ENCODE measurements at regions not wholly inside any gene's neighbourhood (a gene's known extent, or its start where the extent isn't known, plus 50 kb on each side); places are given as distances from the start of the nearest gene placed in this dataset.

DNA sequence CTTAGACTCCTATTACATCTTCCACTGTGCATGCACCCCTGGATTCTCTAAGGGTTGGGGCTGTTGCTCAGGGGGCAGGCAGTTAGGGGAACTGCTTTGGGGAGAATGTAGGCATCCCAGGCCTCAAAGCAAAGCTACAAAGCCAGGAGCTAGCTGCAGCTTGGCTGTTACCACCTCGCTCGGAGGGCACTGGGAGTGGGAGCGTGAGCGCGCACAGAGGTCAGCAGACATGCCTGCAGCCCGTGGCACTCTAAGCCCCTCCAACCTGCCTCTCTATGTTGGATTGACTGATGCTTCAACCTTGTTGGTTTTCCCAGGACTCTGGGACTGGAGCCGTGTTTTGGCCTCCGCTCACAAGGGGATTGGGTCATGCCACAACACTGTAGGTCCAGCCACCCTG, 69.8 kb downstream of the CPN2 start:
- Histone ChIP-seq H3K56ac (ENCODE audit: insufficient read length, low read depth, low read length) (no peak overlapping the region), H3T11ph (ENCODE audit: low read length) (no peak overlapping the region), H4K20me1 (ENCODE audit: control insufficient read depth, insufficient read depth, insufficient read length) (no peaks in the 10 kb centered on the region), H4K8ac (replicated peaks; ENCODE audit: insufficient read length, low read depth, low read length) (no peak overlapping the region), H3K23me2 (ENCODE audit: insufficient read length, low read depth, low read length, poor library complexity, severe bottlenecking) (no peaks in the 10 kb centered on the region), H3K27ac (ENCODE audit: insufficient read length, low read depth, low read length) (no peak overlapping the region), H4K91ac (ENCODE audit: insufficient read length, low read depth, low read length) (no peak overlapping the region), H2BK15ac (ENCODE audit: low read depth, low read length) (no peak overlapping the region), H2BK5ac (ENCODE audit: insufficient read length, low read length) (no peak overlapping the region), H3K9me3 (ENCODE audit: control insufficient read depth, low read depth, low read length) (no peaks in the 10 kb centered on the region), H3K18ac (ENCODE audit: insufficient read length, low read depth, low read length) (no peak overlapping the region), H2AFZ (ENCODE audit: low read length) (no peak overlapping the region), H3K4me1 (ENCODE audit: insufficient read depth, low read length) (peaks cover 1% of the 10 kb centered on the region; the same call in 1 of the 2 replicates), H3K79me2 (ENCODE audit: insufficient read depth, low read length) (no peaks in the 10 kb centered on the region), H3K4me2 (ENCODE audit: insufficient read depth, insufficient read length, low read length) (no peak overlapping the region), H3K4ac (ENCODE audit: low read depth, low read length) (no peak overlapping the region), H3K27me3 (ENCODE audit: insufficient read depth, low read length) (no peaks in the 10 kb centered on the region), H3K23ac (ENCODE audit: insufficient read length, low read depth, low read length) (no peak overlapping the region), H2BK120ac (ENCODE audit: low read depth, low read length, poor library complexity, severe bottlenecking) (no peak overlapping the region), H4K5ac (ENCODE audit: insufficient read length, low read depth, low read length) (no peak overlapping the region), H2BK20ac (ENCODE audit: low read depth, low read length, poor library complexity, severe bottlenecking) (no peak overlapping the region), H3K9ac (ENCODE audit: extremely low read depth, insufficient read length, low read length) (no peak overlapping the region), H2BK12ac (ENCODE audit: insufficient read length, low read depth, low read length) (no peak overlapping the region), H3K79me1 (ENCODE audit: insufficient read depth, low read depth, low read length, poor library complexity, severe bottlenecking) (no peaks in the 10 kb centered on the region), H3K14ac (ENCODE audit: insufficient read depth, low read length) (no peak overlapping the region; the same call in 1 of the 2 replicates), H2AK5ac (ENCODE audit: insufficient read length, low read length) (no peak overlapping the region)
- Mint-ChIP-seq H3K27me3 (ENCODE audit: low read depth) (peaks cover 27% of the 10 kb centered on the region), H3K9me3 (no peaks in the 10 kb centered on the region), H3K4me3 (no peak overlapping the region), H3K4me1 (peaks cover 20 to 23% of the 10 kb centered on the region in 2 experiments), H3K27ac (no peak overlapping the region), H3K36me3 (ENCODE audit: insufficient read depth in 1 of 3, low read depth in 3 of 3) (peaks cover 0 to 4% (median 0%) of the 10 kb centered on the region in 3 experiments; a peak in 1 of 7 replicates)
- DNase-seq: no peak
- no peak for TF ChIP-seq CTCF (conservative IDR thresholded peaks at IDR 0.05)
- WGBS (ENCODE audit: extremely low coverage, insufficient read length, low lambda C conversion rate): no CpG with 5 or more reads among the region's 8 CpGs

Measured in H9 (cell line).